GM18502 (cell line): ENCODE measurements at regions not wholly inside any gene's neighbourhood (a gene's known extent, or its start where the extent isn't known, plus 50 kb on each side); places are given as distances from the start of the nearest gene placed in this dataset.
"Not testable (repeated sequence)": the region's sequence is repeated elsewhere in the genome, so short reads cannot be mapped to it uniquely, and the experiment has no call there.

ENCODE experiments used
- ATAC-seq: cut with Tn5 transposase; IDR thresholded peaks from one replicate; pipeline ENCODE4 v1.9.1; 2021; ENCODE audit warnings: mild to moderate bottlenecking; ENCODE audit not compliant: unreplicated experiment, poor library complexity

DNA sequence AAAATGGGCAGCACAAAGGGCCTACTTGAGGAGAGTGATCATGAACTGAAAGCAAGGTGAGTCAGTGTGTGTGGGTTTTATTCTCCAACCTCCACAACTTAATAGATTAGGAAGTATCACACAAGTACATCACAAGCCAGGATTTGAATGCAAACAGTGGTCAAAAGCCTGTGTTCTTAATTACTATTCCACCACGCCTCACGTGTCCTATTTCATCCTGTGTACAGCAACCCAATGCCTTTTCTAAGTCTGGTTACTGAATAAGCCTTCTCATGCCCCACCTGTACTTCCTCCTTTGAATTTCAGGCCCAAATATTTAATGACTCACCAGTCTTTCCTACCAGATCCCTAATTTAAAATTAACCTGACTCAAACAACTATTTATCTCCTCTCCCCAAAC, 755.7 kb upstream of the SLC8A1 start:
- ATAC-seq, result no peak

- ATAC-seq, result not testable (repeated sequence)
Observed at GRCh38 chr2:41210030-41210429, 758.1 kb upstream of the SLC8A1 start.

DNA sequence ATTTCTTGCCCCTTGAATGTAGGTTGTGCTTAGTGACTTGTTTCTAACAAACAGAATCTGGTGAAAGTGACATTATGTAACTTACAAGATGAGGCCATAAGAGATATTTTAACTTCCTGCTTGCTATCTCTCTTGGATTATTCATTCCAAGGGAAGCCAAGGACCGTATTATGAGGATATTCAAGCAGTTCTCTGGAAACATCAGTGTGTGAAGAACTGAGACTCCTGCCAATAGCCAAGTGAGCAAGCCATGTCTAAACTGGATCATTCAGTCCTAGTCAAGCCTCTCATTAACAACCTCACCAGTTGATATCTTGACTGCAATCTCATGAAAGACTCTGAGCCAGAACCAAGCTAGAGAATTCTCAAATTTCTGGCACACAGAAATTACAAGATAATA, 765.1 kb upstream of the SLC8A1 start:
- ATAC-seq, result no peak

GRCh38 chr2:41222593-41222992, 770.7 kb upstream of the SLC8A1 start:
- ATAC-seq, result no peak

DNA sequence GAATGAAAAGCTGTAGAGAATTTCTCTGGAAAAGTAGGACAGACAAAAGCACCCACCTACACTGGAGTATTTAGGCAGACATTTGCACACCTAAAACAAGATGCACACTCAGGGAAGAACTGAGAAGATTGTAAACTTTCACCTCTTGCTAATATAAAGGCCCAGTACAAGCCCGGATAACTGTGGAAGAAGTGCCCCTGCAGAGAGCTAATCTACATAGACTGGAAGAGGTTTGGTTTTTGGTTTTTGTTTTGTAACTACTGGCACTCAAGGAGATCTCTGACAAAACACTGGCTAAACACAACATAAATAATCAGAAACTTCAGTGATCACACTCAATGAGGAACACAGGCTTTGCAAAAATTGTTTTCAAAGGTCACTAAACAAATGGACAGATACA, 782.2 kb upstream of the SLC8A1 start:
- no peak for ATAC-seq

- ATAC-seq, result peak; percentile 50
Observed at GRCh38 chr2:41241325-41242000, 789.6 kb upstream of the SLC8A1 start.

GRCh38 chr2:41242001-41242331, 790.1 kb upstream of the SLC8A1 start:
- no peak for ATAC-seq

- ATAC-seq, result no peak
Observed at GRCh38 chr2:41267929-41268659, 779.7 kb upstream of the PKDCC start.

GRCh38 chr2:41283079-41283775, 764.6 kb upstream of the PKDCC start:
- no peak for ATAC-seq

DNA sequence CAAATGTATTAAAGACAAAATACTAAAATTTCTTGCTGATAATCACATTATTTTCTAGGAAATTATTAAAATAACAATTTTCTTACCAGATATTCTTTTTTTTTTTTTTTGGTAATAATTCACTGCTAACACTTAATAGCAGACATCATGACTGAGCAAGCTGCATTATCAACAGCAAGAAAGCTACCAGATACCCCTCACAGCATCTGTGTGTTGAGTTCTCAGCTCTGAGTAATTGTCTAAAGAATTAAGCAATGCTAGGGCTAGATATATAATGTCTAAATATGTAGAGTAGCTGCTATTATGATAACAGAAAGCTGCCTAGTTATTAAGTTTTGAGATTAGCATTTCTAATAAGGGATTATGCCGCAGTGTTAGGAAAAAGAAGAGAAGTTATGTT, 754.3 kb upstream of the PKDCC start:
- ATAC-seq, result no peak

GRCh38 chr2:41294331-41294730, 753.5 kb upstream of the PKDCC start:
- ATAC-seq, result no peak

- ATAC-seq, result no peak
Observed at GRCh38 chr2:41313082-41313481, 734.7 kb upstream of the PKDCC start.

GRCh38 chr2:41314511-41315070, 733.2 kb upstream of the PKDCC start:
- no peak for ATAC-seq

GRCh38 chr2:41319437-41319836, 728.4 kb upstream of the PKDCC start:
- ATAC-seq, result no peak

DNA sequence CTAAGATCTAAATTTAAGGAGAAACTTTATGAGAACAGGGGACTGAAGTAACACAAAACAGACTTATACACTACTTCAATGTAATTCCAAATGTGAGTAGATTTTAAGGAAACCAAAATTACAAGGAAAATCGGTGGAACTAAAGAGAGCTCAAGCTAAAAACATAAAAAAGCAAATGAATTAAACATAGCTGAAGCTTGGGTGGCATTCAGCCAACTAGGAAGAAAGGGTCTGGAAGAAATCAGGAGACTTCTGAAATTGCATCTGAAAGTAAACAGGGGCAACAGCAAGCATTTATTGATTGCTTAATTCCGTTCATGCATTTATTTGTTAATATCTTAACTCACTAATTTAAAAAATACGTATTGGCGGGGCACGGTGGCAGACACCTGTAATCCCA, 727.3 kb upstream of the PKDCC start:
- no peak for ATAC-seq

DNA sequence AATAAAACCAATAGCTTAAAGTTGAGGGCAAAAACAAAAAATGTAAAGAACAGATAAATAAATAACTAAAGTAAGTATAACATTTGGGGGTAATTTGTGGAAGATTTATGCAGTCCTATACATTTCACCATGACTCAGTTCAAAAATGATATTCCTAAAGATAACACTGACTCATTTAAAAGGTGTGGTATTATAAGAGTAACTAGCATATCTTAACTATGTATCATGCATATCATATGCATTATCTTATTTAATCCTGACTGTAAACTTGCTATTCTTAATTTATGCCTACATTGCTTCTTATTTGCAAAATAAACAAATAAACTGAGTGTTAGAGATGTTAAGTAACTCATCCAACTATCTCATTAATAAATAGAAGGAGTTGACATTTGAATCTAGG, 726.5 kb upstream of the PKDCC start:
- ATAC-seq, result no peak

- ATAC-seq, result no peak
Observed at GRCh38 chr2:41326851-41327250, 721.0 kb upstream of the PKDCC start.

GRCh38 chr2:41329040-41329439, 718.8 kb upstream of the PKDCC start:
- no peak for ATAC-seq

GRCh38 chr2:41334159-41334558, 713.7 kb upstream of the PKDCC start:
- ATAC-seq, result no peak

GRCh38 chr2:41335573-41335972, 712.2 kb upstream of the PKDCC start:
- ATAC-seq, result not testable (repeated sequence)

GRCh38 chr2:41337956-41338355, 709.9 kb upstream of the PKDCC start:
- ATAC-seq, result no peak
